ENCODE measurements at regions not wholly inside any gene's neighbourhood (a gene's known extent, or its start where the extent isn't known, plus 50 kb on each side); places are given as distances from the start of the nearest gene placed in this dataset.
"Not testable (repeated sequence)": the region's sequence is repeated elsewhere in the genome, so short reads cannot be mapped to it uniquely, and the experiment has no call there.

DNA sequence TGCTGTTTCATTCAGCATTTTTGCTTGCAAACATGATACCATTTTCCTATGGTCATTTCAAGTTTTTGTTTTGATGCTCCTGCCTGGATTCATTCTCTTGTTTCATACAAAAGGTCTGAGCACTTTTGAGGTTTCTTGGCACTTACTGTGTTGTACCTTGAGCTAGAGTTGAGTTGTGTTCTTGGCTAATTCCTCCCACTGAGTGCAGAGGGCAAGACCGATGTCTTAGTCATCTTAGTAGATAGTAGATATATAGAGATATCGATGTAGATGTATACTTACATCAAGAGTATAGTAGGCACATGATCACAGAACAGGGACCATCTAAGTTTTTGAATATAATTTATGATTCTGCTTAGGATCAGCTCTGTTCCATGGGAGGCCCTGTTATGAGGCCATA is 366.6 kb downstream of the OSTF1 start:
- TF ChIP-seq, protein P1, sequence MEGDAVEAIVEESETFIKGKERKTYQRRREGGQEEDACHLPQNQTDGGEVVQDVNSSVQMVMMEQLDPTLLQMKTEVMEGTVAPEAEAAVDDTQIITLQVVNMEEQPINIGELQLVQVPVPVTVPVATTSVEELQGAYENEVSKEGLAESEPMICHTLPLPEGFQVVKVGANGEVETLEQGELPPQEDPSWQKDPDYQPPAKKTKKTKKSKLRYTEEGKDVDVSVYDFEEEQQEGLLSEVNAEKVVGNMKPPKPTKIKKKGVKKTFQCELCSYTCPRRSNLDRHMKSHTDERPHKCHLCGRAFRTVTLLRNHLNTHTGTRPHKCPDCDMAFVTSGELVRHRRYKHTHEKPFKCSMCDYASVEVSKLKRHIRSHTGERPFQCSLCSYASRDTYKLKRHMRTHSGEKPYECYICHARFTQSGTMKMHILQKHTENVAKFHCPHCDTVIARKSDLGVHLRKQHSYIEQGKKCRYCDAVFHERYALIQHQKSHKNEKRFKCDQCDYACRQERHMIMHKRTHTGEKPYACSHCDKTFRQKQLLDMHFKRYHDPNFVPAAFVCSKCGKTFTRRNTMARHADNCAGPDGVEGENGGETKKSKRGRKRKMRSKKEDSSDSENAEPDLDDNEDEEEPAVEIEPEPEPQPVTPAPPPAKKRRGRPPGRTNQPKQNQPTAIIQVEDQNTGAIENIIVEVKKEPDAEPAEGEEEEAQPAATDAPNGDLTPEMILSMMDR (IDR thresholded peaks at IDR 0.05; ENCODE audit: low read depth, low read length) = no peak
- Histone ChIP-seq H3K27ac (no peak overlapping the region), H3K4me3 (ENCODE audit: low read depth, low read length) (no peak overlapping the region), H3K36me3 (no peaks in the 10 kb centered on the region), H3K9me3 (ENCODE audit: severe bottlenecking) (no peaks in the 10 kb centered on the region), H3K27me3 (ENCODE audit: insufficient read depth, low read depth, severe bottlenecking) (peaks cover 2% of the 10 kb centered on the region)
- DNase-seq = no peak

DNA sequence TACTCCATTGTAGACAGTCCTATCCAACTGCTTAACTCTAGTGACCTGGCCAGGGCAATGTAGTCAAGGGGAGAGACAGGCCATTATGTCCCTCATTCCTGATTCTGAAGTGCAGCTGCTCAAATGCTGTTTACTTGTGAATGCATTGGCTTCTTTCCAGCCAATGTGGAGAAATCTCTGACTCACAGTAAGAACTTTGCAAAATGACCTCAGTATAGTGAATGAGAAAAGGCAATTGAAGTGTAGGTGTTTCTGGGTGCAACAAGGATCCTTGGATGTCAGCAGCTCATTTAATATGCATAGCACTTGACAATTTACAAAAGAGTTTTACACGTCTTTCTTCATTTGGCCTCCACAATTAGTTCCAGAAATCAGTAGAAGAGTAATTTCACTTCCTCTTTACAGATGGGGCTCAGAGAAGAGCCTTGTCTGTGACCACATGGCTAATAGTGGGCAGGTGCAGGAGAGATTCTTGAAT is 367.2 kb downstream of the OSTF1 start:
- no peak for DNase-seq
- Histone ChIP-seq H3K9me3 (ENCODE audit: severe bottlenecking) (no peaks in the 10 kb centered on the region), H3K36me3 (no peaks in the 10 kb centered on the region), H3K27ac (no peak overlapping the region), H3K27me3 (ENCODE audit: insufficient read depth, low read depth, severe bottlenecking) (peaks cover 2% of the 10 kb centered on the region), H3K4me3 (ENCODE audit: low read depth, low read length) (no peak overlapping the region)
- TF ChIP-seq, protein P1 (IDR thresholded peaks at IDR 0.05; ENCODE audit: low read depth, low read length) = no peak

DNA sequence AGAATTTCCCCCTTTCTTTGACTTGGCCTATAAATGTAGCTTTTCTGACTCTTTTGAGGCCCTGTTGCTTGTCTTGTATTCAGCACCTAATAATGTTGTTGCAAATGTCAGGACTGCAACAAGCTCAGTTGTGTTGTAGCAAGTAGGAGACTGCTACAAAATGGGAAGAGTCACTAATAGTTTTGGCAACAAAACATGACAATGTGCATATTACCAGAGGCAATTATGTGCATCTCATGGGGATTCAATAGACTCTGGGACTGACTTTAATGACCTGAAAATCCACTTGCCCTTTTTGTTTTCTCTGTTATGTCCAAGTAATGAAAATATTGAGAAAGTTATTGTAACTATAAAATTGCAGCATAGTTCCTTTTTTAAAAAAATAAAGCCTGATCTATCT is 368.4 kb downstream of the OSTF1 start:
- H3K27ac ChIP-seq = no peak overlapping the region

DNA sequence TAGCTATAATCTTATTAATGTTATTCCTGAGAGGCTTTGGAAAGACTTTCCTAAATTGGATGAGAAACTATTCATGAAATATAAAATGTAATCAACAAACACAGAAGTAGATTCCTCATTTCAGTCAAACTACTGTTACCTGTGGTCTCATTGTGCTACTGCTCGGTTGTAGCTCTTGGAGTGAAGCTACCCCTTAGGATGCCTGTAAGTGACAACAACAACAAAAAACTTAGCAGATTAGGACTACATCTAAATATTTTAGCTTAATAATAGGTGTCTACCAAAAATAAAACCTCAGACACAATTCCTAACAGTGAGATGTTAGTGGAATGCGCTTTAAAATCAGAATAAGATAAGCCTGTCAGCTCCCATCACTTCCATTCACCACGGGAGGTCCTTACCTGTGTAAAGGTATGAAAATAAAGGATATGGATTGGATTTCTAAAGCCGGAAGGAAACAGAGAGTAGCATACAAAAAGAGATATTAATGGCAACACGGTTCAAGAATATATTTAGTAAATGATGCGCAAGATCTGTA is 369.2 kb downstream of the OSTF1 start:
- Histone ChIP-seq H3K4me3 (ENCODE audit: low read depth, low read length) (no peak overlapping the region), H3K27me3 (ENCODE audit: insufficient read depth, low read depth, severe bottlenecking) (no peaks in the 10 kb centered on the region), H3K36me3 (no peaks in the 10 kb centered on the region), H3K9me3 (ENCODE audit: severe bottlenecking) (no peaks in the 10 kb centered on the region), H3K27ac (no peak overlapping the region)
- DNase-seq = no peak
- TF ChIP-seq, protein P1 (IDR thresholded peaks at IDR 0.05; ENCODE audit: low read depth, low read length) = no peak

More for the DNA sequence above, 368.4 kb downstream of the OSTF1 start:
- Histone ChIP-seq H3K4me3 (ENCODE audit: low read depth, low read length) (no peak overlapping the region), H3K9me3 (ENCODE audit: severe bottlenecking) (no peaks in the 10 kb centered on the region), H3K36me3 (no peaks in the 10 kb centered on the region), H3K27me3 (ENCODE audit: insufficient read depth, low read depth, severe bottlenecking) (no peaks in the 10 kb centered on the region)
- no peak for DNase-seq
- TF ChIP-seq, protein P1 (IDR thresholded peaks at IDR 0.05; ENCODE audit: low read depth, low read length) = no peak

DNA sequence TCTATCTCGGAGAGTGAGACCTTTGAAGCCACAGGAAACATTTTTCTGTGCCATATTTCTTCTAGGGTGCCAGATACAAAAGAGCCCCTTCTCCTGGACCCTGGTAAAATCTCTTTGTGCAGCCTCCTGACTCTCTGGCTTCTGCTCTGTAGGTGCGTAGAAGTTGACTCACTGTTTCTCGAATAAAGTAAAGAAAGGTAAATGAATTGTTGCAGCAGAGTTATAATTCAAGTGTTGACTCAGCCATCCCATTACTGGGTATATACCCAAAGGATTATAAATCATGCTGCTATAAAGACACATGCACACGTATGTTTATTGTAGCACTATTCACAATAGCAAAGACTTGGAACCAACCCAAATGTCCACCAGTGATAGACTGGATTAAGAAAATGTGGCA is 371.0 kb downstream of the OSTF1 start:
- not testable (repeated sequence) for H3K27ac ChIP-seq; H3K36me3 ChIP-seq; H3K4me3 ChIP-seq (ENCODE audit: low read depth, low read length)

DNA sequence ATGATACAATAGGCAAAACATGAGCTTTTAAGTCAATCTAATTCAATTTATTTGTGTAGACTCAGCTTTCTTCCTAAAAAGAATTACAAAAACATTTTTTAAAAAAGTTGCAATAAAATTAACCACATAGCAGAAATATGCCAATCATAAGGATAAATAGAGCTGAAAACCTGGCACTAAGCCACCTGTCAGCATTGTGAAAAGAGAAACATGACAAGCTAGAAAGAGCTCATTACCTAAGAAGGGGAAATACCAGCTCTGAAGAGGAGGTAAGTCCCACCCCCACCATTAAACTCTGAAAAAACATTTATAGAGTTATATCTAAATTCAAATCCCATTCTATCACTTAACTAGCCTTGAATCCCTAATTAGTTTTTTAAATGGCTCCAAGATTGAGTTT is 372.9 kb downstream of the OSTF1 start:
- TF ChIP-seq, protein P1 (IDR thresholded peaks at IDR 0.05; ENCODE audit: low read depth, low read length) = no peak
- no peaks in the 10 kb centered on the region for H3K27me3 ChIP-seq (ENCODE audit: insufficient read depth, low read depth, severe bottlenecking)
- no peak overlapping the region for H3K27ac ChIP-seq
- DNase-seq = no peak
- H3K4me3 ChIP-seq (ENCODE audit: low read depth, low read length) = no peak overlapping the region
- no peaks in the 10 kb centered on the region for H3K9me3 ChIP-seq (ENCODE audit: severe bottlenecking)
- no peaks in the 10 kb centered on the region for H3K36me3 ChIP-seq

More for the DNA sequence above, 371.0 kb downstream of the OSTF1 start:
- H3K27me3 ChIP-seq (ENCODE audit: insufficient read depth, low read depth, severe bottlenecking); DNase-seq; H3K9me3 ChIP-seq (ENCODE audit: severe bottlenecking): not testable (repeated sequence)
